NB4 (cell line): ENCODE measurements at regions not wholly inside any gene's neighbourhood (a gene's known extent, or its start where the extent isn't known, plus 50 kb on each side); places are given as distances from the start of the nearest gene placed in this dataset.

Source experiments
- DNase-seq: peaks from one replicate; pipeline ENCODE4 v3.0.0; 2010; ENCODE audit warnings: low read depth
- H3K4me3 ChIP-seq: one replicate; pipeline ENCODE4 v1.5.1; 2011; ENCODE audit warnings: mild to moderate bottlenecking, low read depth, low read length, moderate library complexity
- MAX ChIP-seq: IDR thresholded peaks from 2 replicates; pipeline ENCODE4 v1.6.1; 2011; ENCODE audit warnings: low read depth, low read length
- MYC ChIP-seq: IDR thresholded peaks from 2 replicates; pipeline ENCODE4 v1.6.1; 2011; ENCODE audit warnings: low read depth, low read length
- POLR2A ChIP-seq: IDR thresholded peaks from 2 replicates; pipeline ENCODE4 v1.6.1; 2011; ENCODE audit warnings: mild to moderate bottlenecking; ENCODE audit not compliant: insufficient read length; ENCODE audit errors: extremely low read depth
- TF ChIP-seq, protein P1 (sequence below): IDR thresholded peaks from one replicate; pipeline ENCODE4 v1.5.1; 2012; ENCODE audit warnings: low read depth, low read length

DNA sequence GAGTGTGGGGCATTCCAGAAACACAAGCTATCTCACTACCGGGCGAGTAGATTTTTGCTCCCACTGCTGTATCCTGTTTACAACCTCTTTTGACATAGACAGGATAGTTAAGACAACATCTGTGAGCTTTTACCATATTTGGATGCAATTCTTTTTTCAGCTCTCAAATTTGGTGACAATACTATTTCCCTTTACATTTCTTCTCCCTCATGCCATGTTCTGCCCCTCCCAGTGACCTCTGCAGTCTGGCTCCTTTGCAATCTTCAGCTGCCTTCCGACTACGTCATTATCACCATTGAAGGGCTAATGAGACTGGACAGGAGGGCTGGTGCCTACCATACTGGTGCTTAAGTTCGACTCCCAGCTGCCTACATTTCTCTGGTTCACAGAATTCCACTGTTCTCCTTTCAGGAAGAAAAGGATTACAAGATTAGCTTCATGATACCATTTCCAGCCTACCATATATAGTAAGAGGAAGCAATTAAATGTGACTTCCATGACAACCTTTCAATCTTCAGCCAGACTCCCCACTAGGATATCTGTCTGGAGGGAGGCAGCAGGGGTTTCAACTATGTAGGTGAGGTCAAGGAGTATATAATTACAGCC, 251.6 kb downstream of the PHLDA1 start:
- H3K4me3 ChIP-seq, result no peak overlapping the region
- DNase-seq, result no peak
- no peak for TF ChIP-seq MYC
- no peak for TF ChIP-seq MAX
- no peak for TF ChIP-seq POLR2A
- TF ChIP-seq, protein P1, sequence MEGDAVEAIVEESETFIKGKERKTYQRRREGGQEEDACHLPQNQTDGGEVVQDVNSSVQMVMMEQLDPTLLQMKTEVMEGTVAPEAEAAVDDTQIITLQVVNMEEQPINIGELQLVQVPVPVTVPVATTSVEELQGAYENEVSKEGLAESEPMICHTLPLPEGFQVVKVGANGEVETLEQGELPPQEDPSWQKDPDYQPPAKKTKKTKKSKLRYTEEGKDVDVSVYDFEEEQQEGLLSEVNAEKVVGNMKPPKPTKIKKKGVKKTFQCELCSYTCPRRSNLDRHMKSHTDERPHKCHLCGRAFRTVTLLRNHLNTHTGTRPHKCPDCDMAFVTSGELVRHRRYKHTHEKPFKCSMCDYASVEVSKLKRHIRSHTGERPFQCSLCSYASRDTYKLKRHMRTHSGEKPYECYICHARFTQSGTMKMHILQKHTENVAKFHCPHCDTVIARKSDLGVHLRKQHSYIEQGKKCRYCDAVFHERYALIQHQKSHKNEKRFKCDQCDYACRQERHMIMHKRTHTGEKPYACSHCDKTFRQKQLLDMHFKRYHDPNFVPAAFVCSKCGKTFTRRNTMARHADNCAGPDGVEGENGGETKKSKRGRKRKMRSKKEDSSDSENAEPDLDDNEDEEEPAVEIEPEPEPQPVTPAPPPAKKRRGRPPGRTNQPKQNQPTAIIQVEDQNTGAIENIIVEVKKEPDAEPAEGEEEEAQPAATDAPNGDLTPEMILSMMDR, result no peak

GRCh38 chr12:75774261-75775052, 257.1 kb downstream of the PHLDA1 start:
- TF ChIP-seq MYC, result no peak
- TF ChIP-seq POLR2A, result no peak
- TF ChIP-seq, protein P1, result no peak
- TF ChIP-seq MAX, result no peak
- no peak overlapping the region for H3K4me3 ChIP-seq
- DNase-seq, result no peak

- TF ChIP-seq MYC (no peak), POLR2A (no peak), MAX (no peak)
- TF ChIP-seq, protein P1, result no peak
- no peak for DNase-seq
- H3K4me3 ChIP-seq, result no peak overlapping the region
These were observed 258.2 kb downstream of the PHLDA1 start for GRCh38 chr12:75773377-75773776.

DNA sequence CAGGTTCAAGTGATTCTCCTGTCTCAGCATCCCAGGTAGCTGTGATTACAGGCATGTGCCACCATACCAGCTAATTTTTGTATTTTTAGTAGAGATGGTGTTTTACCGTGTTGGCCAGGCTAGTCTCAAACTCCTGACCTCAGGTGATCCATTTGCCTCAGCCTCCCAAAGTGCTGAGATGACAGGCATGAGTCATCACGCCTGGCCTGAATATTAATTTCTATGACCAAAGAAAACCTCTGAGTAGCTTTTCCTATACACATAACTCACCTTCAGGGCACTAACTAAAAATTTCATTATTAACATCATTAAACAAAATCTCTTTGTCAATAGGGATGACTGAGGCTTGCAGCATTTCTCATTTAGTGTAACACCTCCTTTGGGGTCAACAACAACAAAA, 259.6 kb upstream of the KRR1 start:
- no peak for TF ChIP-seq POLR2A
- TF ChIP-seq MAX, result no peak
- TF ChIP-seq, protein P1, result no peak
- no peak for TF ChIP-seq MYC
- no peak overlapping the region for H3K4me3 ChIP-seq
- DNase-seq, result no peak

- DNase-seq, result no peak
- TF ChIP-seq MAX, result no peak
- TF ChIP-seq, protein P1, result no peak
- no peak for TF ChIP-seq POLR2A
- TF ChIP-seq MYC, result no peak
- H3K4me3 ChIP-seq, result no peak overlapping the region
These were observed 256.5 kb upstream of the KRR1 start for GRCh38 chr12:75767957-75768356.
